Activated CD4-positive, alpha-beta T cell treated with anti-CD3 and anti-CD28 coated beads, Interleukin-2, Interleukin-6, amounts not matched to agents 100 ng/mL and 50 ng/mL, durations not matched to agents 16 hours and 8 hours (primary cell): ENCODE measurements at regions not wholly inside any gene's neighbourhood (a gene's known extent, or its start where the extent isn't known, plus 50 kb on each side); places are given as distances from the start of the nearest gene placed in this dataset.

ENCODE experiments used
- DNase-seq: peaks from one replicate; pipeline ENCODE4 v3.0.0-alpha.2; 2020

GRCh38 chr6:85126485-85127167 is 323.3 kb upstream of the NT5E start:
- peak; percentile 16 for DNase-seq

- DNase-seq: no peak
Observed at GRCh38 chr6:85125526-85125925, 324.4 kb upstream of the NT5E start.

- no peak for DNase-seq
Observed at GRCh38 chr6:85124472-85125354, 325.2 kb upstream of the NT5E start.

GRCh38 chr6:85121158-85121557 is 328.7 kb upstream of the NT5E start:
- DNase-seq: no peak

- DNase-seq: no peak
Observed at GRCh38 chr6:85118652-85119235, 331.1 kb upstream of the NT5E start.

- no peak for DNase-seq
Observed at GRCh38 chr6:85118233-85118632, 331.6 kb upstream of the NT5E start.

GRCh38 chr6:85116475-85116874 is 333.4 kb upstream of the NT5E start:
- no peak for DNase-seq

GRCh38 chr6:85115876-85116275 is 334.0 kb upstream of the NT5E start:
- DNase-seq: no peak

GRCh38 chr6:85115376-85115775 is 334.5 kb upstream of the NT5E start:
- DNase-seq: no peak

- DNase-seq: no peak
Observed at GRCh38 chr6:85114581-85114935, 335.3 kb upstream of the NT5E start.

- no peak for DNase-seq
Observed at GRCh38 chr6:85113934-85114580, 335.8 kb upstream of the NT5E start.

GRCh38 chr6:85112540-85112939 is 337.3 kb upstream of the NT5E start:
- no peak for DNase-seq

- DNase-seq: no peak
Observed at GRCh38 chr6:85111481-85112011, 338.3 kb upstream of the NT5E start.

GRCh38 chr6:85110943-85111342 is 338.9 kb upstream of the NT5E start:
- DNase-seq: no peak

GRCh38 chr6:85107701-85108100 is 342.2 kb upstream of the NT5E start:
- no peak for DNase-seq

GRCh38 chr6:85096976-85097375 is 332.6 kb upstream of the TBX18 start:
- no peak for DNase-seq

- no peak for DNase-seq
Observed at GRCh38 chr6:85092226-85092625, 327.8 kb upstream of the TBX18 start.

GRCh38 chr6:85089255-85089654 is 324.9 kb upstream of the TBX18 start:
- no peak for DNase-seq

GRCh38 chr6:85085875-85086274 is 321.5 kb upstream of the TBX18 start:
- no peak for DNase-seq

GRCh38 chr6:85081102-85081501 is 316.7 kb upstream of the TBX18 start:
- DNase-seq: no peak

- no peak for DNase-seq
Observed at GRCh38 chr6:85079761-85080160, 315.4 kb upstream of the TBX18 start.

GRCh38 chr6:85078058-85078457 is 313.7 kb upstream of the TBX18 start:
- no peak for DNase-seq

- no peak for DNase-seq
Observed at GRCh38 chr6:85077098-85077497, 312.7 kb upstream of the TBX18 start.
